Trophoblast cell (in vitro differentiated cells and primary cell): ENCODE measurements at regions not wholly inside any gene's neighbourhood (a gene's known extent, or its start where the extent isn't known, plus 50 kb on each side); places are given as distances from the start of the nearest gene placed in this dataset.

Source experiments
- DNase-seq, 2 donors: peaks; one replicate each; pipeline ENCODE4 v3.0.0-alpha.2; 2016
- H2AFZ ChIP-seq: 2 replicates; pipeline ENCODE4 v1.6.1; 2013; ENCODE audit warnings: low read length, moderate library complexity, mild to moderate bottlenecking; ENCODE audit not compliant: insufficient read depth, poor library complexity
- H2AK5ac ChIP-seq: 2 replicates; pipeline ENCODE4 v1.6.1; 2013; ENCODE audit warnings: mild to moderate bottlenecking, low read length
- H2BK120ac ChIP-seq: 2 replicates; pipeline ENCODE4 v1.6.1; 2013; ENCODE audit warnings: low read length, mild to moderate bottlenecking, moderate library complexity; ENCODE audit not compliant: insufficient read depth, poor library complexity
- H2BK12ac ChIP-seq: 2 replicates; pipeline ENCODE4 v1.6.1; 2013; ENCODE audit warnings: mild to moderate bottlenecking, low read length, moderate library complexity
- H2BK5ac ChIP-seq: 2 replicates; pipeline ENCODE4 v1.6.1; 2013; ENCODE audit warnings: low read length, low read depth, moderate library complexity, mild to moderate bottlenecking; ENCODE audit not compliant: poor library complexity
- H3K14ac ChIP-seq: 2 replicates; pipeline ENCODE4 v1.6.1; 2013; ENCODE audit warnings: mild to moderate bottlenecking, low read length
- H3K18ac ChIP-seq: 2 replicates; pipeline ENCODE4 v1.6.1; 2013; ENCODE audit warnings: mild to moderate bottlenecking, low read length
- H3K23ac ChIP-seq: 2 replicates; pipeline ENCODE4 v1.6.1; 2013; ENCODE audit warnings: low read length
- H3K27ac ChIP-seq: 2 replicates; pipeline ENCODE4 v1.5.1; 2013; ENCODE audit warnings: low read depth, mild to moderate bottlenecking, inconsistent platforms, low read length, moderate library complexity
- H3K27me3 ChIP-seq: 2 replicates; pipeline ENCODE4 v1.6.1; 2013; ENCODE audit warnings: inconsistent platforms, mild to moderate bottlenecking, low read length, moderate library complexity; ENCODE audit not compliant: insufficient read depth
- H3K36me3 ChIP-seq, 2 experiments: 1 replicate in 1 of 2; 2 replicates in 1 of 2; pipeline ENCODE4 v1.6.1; 2013; ENCODE audit warnings: low read length in 2 of 2, mild to moderate bottlenecking in 2 of 2, moderate library complexity in 1 of 2; ENCODE audit not compliant: insufficient read depth in 2 of 2, control insufficient read depth in 1 of 2
- H3K4ac ChIP-seq: 2 replicates; pipeline ENCODE4 v1.6.1; 2013; ENCODE audit warnings: low read depth, mild to moderate bottlenecking, low read length, moderate library complexity
- H3K4me1 ChIP-seq, 2 experiments: 1 replicate in 1 of 2; 2 replicates in 1 of 2; pipeline ENCODE4 v1.6.1; 2013; ENCODE audit warnings: low read length in 2 of 2, mild to moderate bottlenecking in 2 of 2, moderate library complexity in 1 of 2; ENCODE audit not compliant: insufficient read depth in 2 of 2, control insufficient read depth in 1 of 2
- H3K4me2 ChIP-seq: 2 replicates; pipeline ENCODE4 v1.6.1; 2013; ENCODE audit warnings: inconsistent platforms, mild to moderate bottlenecking, low read length, moderate library complexity
- H3K4me3 ChIP-seq: 2 replicates; pipeline ENCODE4 v1.5.1; 2013; ENCODE audit warnings: mild to moderate bottlenecking, low read depth, low read length, inconsistent platforms
- H3K79me1 ChIP-seq: one replicate; pipeline ENCODE4 v1.6.1; 2013; ENCODE audit warnings: low read length
- H3K79me2 ChIP-seq: 2 replicates; pipeline ENCODE4 v1.6.1; 2013; ENCODE audit warnings: low read length, mild to moderate bottlenecking; ENCODE audit not compliant: control insufficient read depth, insufficient read depth, poor library complexity
- H3K9ac ChIP-seq: 2 replicates; pipeline ENCODE4 v1.6.1; 2013; ENCODE audit warnings: mild to moderate bottlenecking, low read length
- H3K9me3 ChIP-seq: 2 replicates; pipeline ENCODE4 v1.6.1; 2013; ENCODE audit warnings: low read depth, mild to moderate bottlenecking, control low read depth, inconsistent platforms, low read length; ENCODE audit not compliant: insufficient read depth
- H4K12ac ChIP-seq: 2 replicates; pipeline ENCODE4 v1.6.1; 2013; ENCODE audit warnings: low read depth, mild to moderate bottlenecking, low read length, moderate library complexity
- H4K8ac ChIP-seq: 2 replicates; pipeline ENCODE4 v1.6.1; 2013; ENCODE audit warnings: low read depth, mild to moderate bottlenecking, low read length, moderate library complexity
- H4K91ac ChIP-seq: one replicate; pipeline ENCODE4 v1.6.1; 2013; ENCODE audit warnings: low read depth, mild to moderate bottlenecking, low read length, moderate library complexity
- WGBS: extraction: QIAGEN DNeasy Blood & Tissue Kit; methylation state at CpG from one replicate; pipeline ENCODE4 v1.1.7; 2013; ENCODE audit warnings: missing lambda C conversion rate; ENCODE audit not compliant: insufficient read length, insufficient coverage; ENCODE audit errors: extremely low coverage; 5-methylcytosine and 5-hydroxymethylcytosine counted together

DNA sequence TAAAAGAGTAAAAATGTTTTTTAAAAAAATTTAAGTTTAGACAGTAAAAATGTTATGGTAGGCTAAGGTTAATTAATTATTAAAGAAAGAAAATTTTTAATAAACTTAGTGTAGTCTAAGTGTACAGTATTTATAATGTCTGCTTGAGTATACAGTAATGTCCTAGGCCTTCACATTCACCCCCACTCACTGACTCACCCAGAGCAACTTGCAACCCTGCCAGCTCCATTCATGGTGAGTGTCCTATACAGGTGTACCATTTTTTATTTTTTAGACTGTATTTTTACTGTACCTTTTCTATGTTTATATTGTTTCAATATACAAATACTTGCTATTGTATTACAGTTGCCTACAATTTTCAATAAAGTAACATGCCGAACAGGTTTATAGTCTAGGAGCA is 234.1 kb downstream of the AUH start:
- Histone ChIP-seq H4K8ac (no peak overlapping the region), H3K79me1 (no peaks in the 10 kb centered on the region), H3K4me3 (no peak overlapping the region), H3K27me3 (no peaks in the 10 kb centered on the region), H3K4me2 (no peak overlapping the region), H3K23ac (no peak overlapping the region), H2AFZ (no peak overlapping the region), H2BK120ac (no peak overlapping the region), H3K4me1 (peaks cover 3 to 5% of the 10 kb centered on the region in 2 experiments), H3K4ac (no peak overlapping the region), H2BK5ac (no peak overlapping the region), H4K12ac (no peak overlapping the region), H4K91ac (no peak overlapping the region), H3K79me2 (no peaks in the 10 kb centered on the region), H3K9ac (no peak overlapping the region), H3K36me3 (no peaks in the 10 kb centered on the region), H2AK5ac (no peak overlapping the region), H2BK12ac (no peak overlapping the region), H3K27ac (no peak overlapping the region), H3K18ac (no peak overlapping the region), H3K9me3 (no peaks in the 10 kb centered on the region), H3K14ac (no peak overlapping the region)
- no CpG with 5 or more reads among the region's 1 CpG for whole genome bisulfite sequencing
- no peak for DNase-seq

DNA sequence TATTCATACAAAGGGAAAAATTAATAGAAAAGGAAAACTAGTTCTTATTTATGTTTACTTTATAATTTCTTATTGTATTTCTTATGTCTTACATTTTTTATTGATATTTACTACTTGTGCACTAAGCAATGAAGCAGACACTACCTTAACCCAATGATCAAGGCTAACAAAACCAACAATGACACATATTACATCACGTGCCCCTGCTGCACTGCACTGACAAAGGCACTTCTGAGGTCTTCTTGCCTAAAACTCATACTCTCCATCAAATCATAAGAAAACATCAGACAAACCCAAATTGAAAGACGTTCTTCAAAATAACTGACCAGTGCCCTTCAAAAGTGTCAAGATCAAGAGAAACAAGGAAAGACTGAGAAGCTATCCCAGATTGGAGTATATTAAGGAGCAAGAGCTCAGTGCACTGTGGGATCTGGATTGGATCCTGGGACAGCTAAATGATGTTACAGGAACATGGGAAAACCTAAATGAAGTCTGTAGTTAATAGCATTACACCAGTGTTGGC is 230.9 kb downstream of the AUH start:
- Histone ChIP-seq H3K27me3 (no peaks in the 10 kb centered on the region), H3K79me2 (no peaks in the 10 kb centered on the region), H3K23ac (no peak overlapping the region), H3K36me3 (no peaks in the 10 kb centered on the region), H2BK5ac (no peak overlapping the region), H3K4me2 (no peak overlapping the region), H2BK120ac (no peak overlapping the region), H3K9ac (no peak overlapping the region), H3K4me3 (no peak overlapping the region), H3K4me1 (peaks cover 3 to 5% of the 10 kb centered on the region in 2 experiments), H3K18ac (no peak overlapping the region), H4K8ac (no peak overlapping the region), H3K9me3 (no peaks in the 10 kb centered on the region), H3K14ac (no peak overlapping the region), H2AFZ (no peak overlapping the region), H2BK12ac (no peak overlapping the region), H2AK5ac (no peak overlapping the region), H4K91ac (no peak overlapping the region), H3K27ac (no peak overlapping the region), H3K79me1 (no peaks in the 10 kb centered on the region), H3K4ac (no peak overlapping the region), H4K12ac (no peak overlapping the region)
- no peak for DNase-seq
- no CpG with 5 or more reads among the region's 2 CpGs for WGBS

DNA sequence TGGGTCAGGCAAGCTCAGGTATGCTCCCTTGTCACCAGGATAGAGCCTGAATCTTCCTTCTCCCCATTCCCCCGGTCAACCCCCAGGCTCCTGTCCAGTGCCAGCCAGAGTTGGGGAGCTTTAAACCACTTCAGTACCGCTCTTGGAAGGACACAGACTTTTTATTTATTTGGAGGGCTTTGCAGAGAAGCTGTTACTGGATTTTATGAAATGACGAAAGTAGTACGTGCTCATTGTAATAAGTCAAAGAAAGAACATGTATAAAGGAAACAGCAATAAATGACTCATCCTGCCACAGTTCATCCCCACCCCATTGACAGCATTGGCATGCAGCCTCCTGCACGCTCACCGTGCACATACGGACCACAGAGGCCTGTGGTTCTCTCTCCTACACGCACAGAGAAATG is 230.3 kb downstream of the AUH start:
- H2BK5ac ChIP-seq = no peak overlapping the region
- H3K9me3 ChIP-seq = no peaks in the 10 kb centered on the region
- no peak overlapping the region for H2AK5ac ChIP-seq
- H2AFZ ChIP-seq = no peak overlapping the region
- H3K27ac ChIP-seq = no peak overlapping the region
- WGBS = no CpG with 5 or more reads among the region's 8 CpGs
- H3K4me3 ChIP-seq = no peak overlapping the region
- H3K18ac ChIP-seq = no peak overlapping the region
- no peak overlapping the region for H3K4ac ChIP-seq
- H2BK120ac ChIP-seq = no peak overlapping the region
- no peaks in the 10 kb centered on the region for H3K27me3 ChIP-seq
- peaks cover 3 to 5% of the 10 kb centered on the region in 2 experiments for H3K4me1 ChIP-seq
- H4K12ac ChIP-seq = no peak overlapping the region
- no peaks in the 10 kb centered on the region for H3K79me1 ChIP-seq
- H2BK12ac ChIP-seq = peak overlapping the region; percentile 20
- DNase-seq = peak in 1 of 2 donors; percentile 14
- H4K91ac ChIP-seq = no peak overlapping the region
- no peak overlapping the region for H3K9ac ChIP-seq
- no peak overlapping the region for H3K23ac ChIP-seq
- H3K36me3 ChIP-seq = no peaks in the 10 kb centered on the region
- no peaks in the 10 kb centered on the region for H3K79me2 ChIP-seq
- no peak overlapping the region for H3K14ac ChIP-seq
- no peak overlapping the region for H3K4me2 ChIP-seq
- no peak overlapping the region for H4K8ac ChIP-seq

DNA sequence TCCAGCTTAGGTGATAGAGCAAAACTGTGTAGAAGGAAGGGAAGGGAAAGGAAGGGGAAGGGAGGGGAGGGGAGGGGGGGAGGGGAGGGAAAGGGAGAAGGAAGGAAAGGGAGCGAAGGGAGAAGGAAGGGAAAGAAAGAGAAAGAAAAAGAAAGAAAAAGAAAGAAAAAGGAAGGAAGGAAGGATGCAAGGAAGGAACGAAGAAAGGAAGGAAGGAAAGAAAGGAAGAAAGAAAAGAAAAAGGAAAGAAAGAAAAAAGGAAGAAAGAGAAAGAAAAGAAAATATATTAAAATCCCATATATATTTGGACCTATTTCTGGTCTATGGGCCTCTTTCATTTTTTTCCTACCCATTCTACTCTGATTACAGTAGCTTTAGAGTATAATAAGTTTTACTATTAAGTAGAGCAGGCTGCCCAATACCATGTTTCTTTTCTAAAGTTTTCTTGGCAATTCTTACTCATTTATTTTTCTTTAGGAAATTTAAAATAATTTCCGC is 229.1 kb downstream of the AUH start:
- Histone ChIP-seq H2AFZ (no peak overlapping the region), H4K12ac (no peak overlapping the region), H2BK120ac (no peak overlapping the region), H3K79me2 (no peaks in the 10 kb centered on the region), H3K79me1 (no peaks in the 10 kb centered on the region), H3K36me3 (no peaks in the 10 kb centered on the region), H3K4ac (no peak overlapping the region), H3K18ac (no peak overlapping the region), H3K4me3 (no peak overlapping the region), H3K14ac (no peak overlapping the region), H3K27me3 (no peaks in the 10 kb centered on the region), H3K9ac (no peak overlapping the region), H3K4me2 (no peak overlapping the region), H3K9me3 (no peaks in the 10 kb centered on the region), H3K4me1 (no peaks in the 10 kb centered on the region), H2AK5ac (no peak overlapping the region), H4K8ac (no peak overlapping the region), H2BK5ac (no peak overlapping the region), H2BK12ac (no peak overlapping the region), H4K91ac (no peak overlapping the region), H3K23ac (no peak overlapping the region), H3K27ac (no peak overlapping the region)
- WGBS = 100% methylated on average over 2 of the region's 3 CpGs
- DNase-seq = no peak
